Neural progenitor cell (in vitro differentiated cells): ENCODE measurements at regions not wholly inside any gene's neighbourhood (a gene's known extent, or its start where the extent isn't known, plus 50 kb on each side); places are given as distances from the start of the nearest gene placed in this dataset.

Experiments used
- EZH2 ChIP-seq: fragments of 200-600 bp; sonication (generic); IDR thresholded peaks from 2 replicates; pipeline ENCODE4 v1.6.1; 2017; ENCODE audit warnings: antibody characterized with exemption, mild to moderate bottlenecking, moderate library complexity
- TF ChIP-seq, protein P1 (sequence below): fragments of 200-600 bp; sonication (generic); IDR thresholded peaks from 2 replicates; pipeline ENCODE4 v1.5.1; 2017; ENCODE audit warnings: antibody characterized with exemption, mild to moderate bottlenecking

- TF ChIP-seq, protein P1, sequence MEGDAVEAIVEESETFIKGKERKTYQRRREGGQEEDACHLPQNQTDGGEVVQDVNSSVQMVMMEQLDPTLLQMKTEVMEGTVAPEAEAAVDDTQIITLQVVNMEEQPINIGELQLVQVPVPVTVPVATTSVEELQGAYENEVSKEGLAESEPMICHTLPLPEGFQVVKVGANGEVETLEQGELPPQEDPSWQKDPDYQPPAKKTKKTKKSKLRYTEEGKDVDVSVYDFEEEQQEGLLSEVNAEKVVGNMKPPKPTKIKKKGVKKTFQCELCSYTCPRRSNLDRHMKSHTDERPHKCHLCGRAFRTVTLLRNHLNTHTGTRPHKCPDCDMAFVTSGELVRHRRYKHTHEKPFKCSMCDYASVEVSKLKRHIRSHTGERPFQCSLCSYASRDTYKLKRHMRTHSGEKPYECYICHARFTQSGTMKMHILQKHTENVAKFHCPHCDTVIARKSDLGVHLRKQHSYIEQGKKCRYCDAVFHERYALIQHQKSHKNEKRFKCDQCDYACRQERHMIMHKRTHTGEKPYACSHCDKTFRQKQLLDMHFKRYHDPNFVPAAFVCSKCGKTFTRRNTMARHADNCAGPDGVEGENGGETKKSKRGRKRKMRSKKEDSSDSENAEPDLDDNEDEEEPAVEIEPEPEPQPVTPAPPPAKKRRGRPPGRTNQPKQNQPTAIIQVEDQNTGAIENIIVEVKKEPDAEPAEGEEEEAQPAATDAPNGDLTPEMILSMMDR: no peak
- TF ChIP-seq EZH2: no peak
Observed at GRCh38 chr4:138407329-138407728, 165.2 kb upstream of the SLC7A11 start.
